ENCODE measurements at regions not wholly inside any gene's neighbourhood (a gene's known extent, or its start where the extent isn't known, plus 50 kb on each side); places are given as distances from the start of the nearest gene placed in this dataset.

DNA sequence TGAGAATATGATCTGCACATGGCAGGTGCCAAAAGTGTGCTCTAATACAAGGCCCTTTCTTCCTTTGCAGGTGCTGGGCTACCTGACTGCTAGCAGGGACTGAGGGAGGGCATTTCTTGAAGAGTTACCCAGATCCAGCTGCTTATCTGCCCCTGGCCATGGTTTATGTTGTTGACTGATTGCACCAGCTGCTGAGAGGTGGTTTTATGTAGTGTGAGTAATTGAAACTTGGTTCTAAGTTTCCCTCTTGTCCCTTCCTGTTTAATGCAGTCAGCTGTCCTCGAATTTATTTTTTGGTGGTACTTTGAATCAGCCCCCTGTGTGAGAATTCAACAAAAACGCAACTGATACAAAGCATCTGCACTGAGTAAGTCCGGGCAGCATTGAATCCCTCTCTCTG, 288.3 kb upstream of the C2CD4B start:
- TF ChIP-seq TAF1 (IDR thresholded peaks at IDR 0.05; ENCODE audit: low read depth) (no peak), ZBTB7A (IDR thresholded peaks at IDR 0.05; ENCODE audit: low read depth) (no peak), TEAD4 (IDR thresholded peaks at IDR 0.05) (no peak)
